HG03045 (cell line): ENCODE measurements at regions not wholly inside any gene's neighbourhood (a gene's known extent, or its start where the extent isn't known, plus 50 kb on each side); places are given as distances from the start of the nearest gene placed in this dataset.

Experiments used
- ATAC-seq: cut with Tn5 transposase; IDR thresholded peaks from one replicate; pipeline ENCODE4 v1.9.1; 2021; ENCODE audit warnings: mild to moderate bottlenecking, moderate library complexity; ENCODE audit not compliant: unreplicated experiment

DNA sequence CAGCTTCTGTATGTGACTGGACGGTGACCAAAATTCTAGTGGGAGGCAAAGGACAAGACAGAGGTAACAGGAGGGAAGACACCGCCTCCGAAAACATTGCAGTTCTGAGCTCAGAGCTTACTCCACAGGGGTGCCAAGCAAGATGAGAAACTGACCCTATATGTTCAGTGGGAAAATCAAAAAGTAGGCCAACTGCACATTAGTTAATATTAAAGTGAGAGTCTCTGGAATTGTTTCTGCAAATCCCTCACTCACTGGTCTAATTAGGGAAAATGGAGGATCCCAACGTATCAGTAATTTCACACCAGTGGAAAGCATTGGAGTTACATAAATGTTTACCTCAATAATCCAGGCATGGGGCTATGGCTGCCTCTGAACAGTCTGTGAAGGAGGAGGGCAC lies 313.3 kb upstream of the KCNH8 start:
- no peak for ATAC-seq

DNA sequence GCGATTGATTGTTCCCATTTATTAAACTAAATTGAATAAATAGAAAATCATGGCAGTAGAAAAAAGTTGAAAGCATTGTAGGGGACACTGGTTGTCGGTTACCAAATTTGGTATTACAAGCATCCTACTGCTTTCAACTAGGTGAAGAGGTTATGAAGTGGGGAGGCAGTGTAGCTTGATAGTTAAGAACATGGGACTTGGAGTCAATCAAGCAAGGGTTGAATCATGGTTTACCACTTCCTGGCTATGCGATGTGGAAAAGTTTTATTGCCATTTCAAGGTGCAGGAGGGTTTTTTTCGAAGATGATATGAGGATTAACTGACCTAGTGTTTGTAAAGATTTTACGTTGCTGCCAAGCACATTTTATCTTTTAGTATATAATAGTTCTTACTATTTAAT lies 318.2 kb upstream of the KCNH8 start:
- ATAC-seq: no peak

GRCh38 chr3:18828637-18829036 lies 319.7 kb upstream of the KCNH8 start:
- ATAC-seq: no peak

DNA sequence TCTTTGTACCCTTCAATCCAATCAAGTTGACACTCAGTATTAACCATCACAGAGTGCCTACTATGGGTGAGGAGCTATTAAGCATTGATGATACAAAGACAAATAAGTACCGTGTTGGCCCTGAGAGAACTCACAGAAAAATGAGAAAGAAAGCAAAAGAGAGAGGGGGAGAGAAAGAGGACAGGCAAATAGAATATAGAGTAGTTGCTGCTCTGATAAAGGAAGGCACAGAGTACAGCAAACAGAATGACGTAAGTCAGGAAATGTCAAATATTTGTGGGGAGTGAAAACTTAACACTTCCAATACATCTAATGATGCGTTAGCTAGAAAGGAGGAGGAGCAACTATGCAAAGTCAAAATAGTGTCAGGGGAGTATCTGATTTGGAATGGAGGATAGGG lies 320.6 kb upstream of the KCNH8 start:
- ATAC-seq: no peak

- ATAC-seq: no peak
Observed at GRCh38 chr3:18825665-18826064, 322.6 kb upstream of the KCNH8 start.

DNA sequence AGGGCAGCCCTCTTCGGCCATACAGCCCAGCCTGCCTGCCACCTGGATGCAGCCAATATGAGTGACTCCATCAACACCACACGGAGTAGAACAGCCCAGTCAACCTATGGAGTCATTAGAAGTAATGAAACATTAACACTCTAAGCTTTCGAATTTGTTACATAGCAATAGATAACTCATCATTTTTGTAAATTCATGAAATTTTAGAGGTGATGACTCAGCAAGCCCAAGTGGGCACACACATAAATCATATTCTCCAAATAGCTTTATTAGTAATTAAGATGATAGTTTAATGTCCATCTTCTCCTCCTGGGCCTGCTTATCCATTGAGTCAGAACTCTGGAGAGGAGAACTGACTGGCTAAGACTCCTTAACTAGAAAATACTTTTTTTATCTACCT lies 335.0 kb upstream of the KCNH8 start:
- no peak for ATAC-seq

- no peak for ATAC-seq
Observed at GRCh38 chr3:18812316-18812715, 336.0 kb upstream of the KCNH8 start.

- no peak for ATAC-seq
Observed at GRCh38 chr3:18810306-18810661, 338.0 kb upstream of the KCNH8 start.

GRCh38 chr3:18809640-18810305 lies 338.5 kb upstream of the KCNH8 start:
- ATAC-seq: no peak

GRCh38 chr3:18808429-18808828 lies 339.9 kb upstream of the KCNH8 start:
- ATAC-seq: no peak

DNA sequence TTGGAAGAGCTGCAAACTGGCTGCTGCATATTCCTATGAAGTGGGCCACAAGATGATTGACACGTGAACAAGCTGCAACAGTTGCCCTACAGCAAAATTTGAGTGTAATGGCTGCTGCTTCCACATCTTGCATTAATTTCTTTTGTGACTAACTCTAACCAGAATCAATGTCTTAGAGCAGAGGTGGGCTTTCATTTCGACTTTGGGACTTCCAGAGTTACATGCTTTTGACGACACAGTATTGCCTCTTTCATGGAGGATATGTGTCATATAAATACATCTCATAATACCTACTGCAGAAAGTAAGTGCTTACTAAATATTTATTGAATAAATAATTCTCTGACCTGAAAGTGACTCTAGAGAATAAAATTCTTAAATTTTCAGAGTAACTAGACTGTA lies 340.7 kb upstream of the KCNH8 start:
- no peak for ATAC-seq

GRCh38 chr3:18806633-18807032 lies 341.7 kb upstream of the KCNH8 start:
- ATAC-seq: no peak

DNA sequence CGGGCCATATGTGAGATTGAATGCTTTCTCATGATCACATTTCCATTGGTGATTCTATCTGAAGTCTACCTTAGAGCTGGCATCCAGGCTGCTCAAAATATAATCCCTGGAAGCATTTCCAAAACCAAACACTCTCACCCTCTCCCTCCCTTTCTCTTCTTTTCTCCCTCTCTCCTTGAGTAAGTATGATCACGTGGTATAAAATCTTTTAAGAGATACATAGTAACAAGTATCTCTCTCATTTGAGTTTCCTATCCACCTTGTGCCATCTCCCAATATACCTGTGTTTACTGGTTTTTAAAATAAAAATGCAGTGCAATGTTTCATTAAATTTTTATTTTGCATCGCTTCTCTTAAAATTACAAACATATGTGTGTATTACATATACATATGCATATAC lies 350.9 kb upstream of the KCNH8 start:
- no peak for ATAC-seq

- no peak for ATAC-seq
Observed at GRCh38 chr3:18795078-18795477, 353.2 kb upstream of the KCNH8 start.

DNA sequence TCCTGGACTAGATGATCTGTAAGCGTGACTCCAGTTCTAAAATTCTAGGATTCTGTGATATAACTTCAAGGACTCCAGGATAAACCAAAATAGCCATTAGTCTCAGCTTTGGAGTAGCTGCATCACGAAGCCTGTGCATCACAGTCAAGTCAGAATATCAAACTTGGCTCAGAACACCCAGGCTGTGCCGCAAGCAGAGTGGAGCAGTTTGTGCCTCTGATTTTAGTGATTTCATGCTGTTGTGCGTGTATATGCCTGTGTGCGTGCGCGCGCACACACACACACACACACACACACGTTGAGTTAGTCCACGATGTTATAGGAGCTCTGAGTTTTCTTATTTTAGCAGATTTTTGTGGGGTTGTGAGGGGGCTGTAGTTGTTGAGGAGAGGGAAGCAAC lies 356.6 kb upstream of the KCNH8 start:
- ATAC-seq: no peak

GRCh38 chr3:18791182-18791581 lies 357.1 kb upstream of the KCNH8 start:
- no peak for ATAC-seq

DNA sequence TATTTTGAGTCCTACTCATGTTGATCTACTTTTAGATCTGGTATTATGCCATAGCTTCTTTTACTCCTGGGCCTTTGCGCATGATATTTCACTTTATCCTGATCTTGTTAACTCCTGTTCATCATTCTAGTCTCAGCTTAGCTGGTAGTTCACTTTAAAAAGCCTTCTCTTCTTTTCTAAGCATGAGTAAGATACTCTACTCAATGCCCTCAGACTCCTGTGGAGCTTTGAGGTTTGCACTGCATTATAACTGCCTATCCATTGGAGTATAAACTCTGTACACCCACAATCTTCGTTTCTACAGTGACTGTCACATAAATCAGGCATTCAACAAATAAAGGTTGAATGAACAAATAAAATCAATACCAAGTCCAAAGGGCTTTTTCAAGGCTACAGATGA lies 357.9 kb upstream of the KCNH8 start:
- ATAC-seq: no peak

GRCh38 chr3:18789734-18790133 lies 358.6 kb upstream of the KCNH8 start:
- no peak for ATAC-seq

GRCh38 chr3:18787441-18787840 lies 360.9 kb upstream of the KCNH8 start:
- no peak for ATAC-seq

DNA sequence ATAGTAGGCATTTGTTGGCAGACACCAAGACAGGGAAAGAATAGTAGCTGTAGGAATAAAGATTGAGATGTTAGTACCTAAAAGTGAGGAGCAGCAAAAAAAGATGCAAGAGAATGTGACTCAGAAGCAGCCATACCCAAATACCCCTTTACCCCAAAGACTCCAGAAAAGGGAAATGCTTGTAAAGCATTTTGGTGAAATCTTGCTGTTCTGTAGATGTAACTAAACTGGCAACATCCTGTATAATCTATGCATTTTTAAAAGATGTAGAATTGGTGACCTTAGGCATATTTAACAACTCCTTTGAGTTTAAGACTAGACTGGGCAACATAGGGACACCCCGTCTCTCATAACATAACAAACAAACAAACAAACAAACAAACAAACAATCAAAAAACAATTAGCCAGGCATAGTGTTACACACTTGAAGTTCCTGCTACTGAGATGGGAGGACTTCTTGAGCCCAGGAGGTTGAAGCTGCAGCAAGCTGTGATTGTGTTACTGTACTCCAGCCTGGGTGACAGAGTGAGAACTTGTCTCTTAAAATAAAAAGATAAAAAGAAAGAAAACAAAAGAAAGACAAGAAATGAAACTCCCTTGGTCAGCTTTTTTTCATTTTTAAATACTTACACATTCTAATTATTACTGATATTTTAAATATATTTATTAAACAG lies 361.5 kb upstream of the KCNH8 start:
- ATAC-seq: no peak

- no peak for ATAC-seq
Observed at GRCh38 chr3:18782191-18782590, 357.1 kb upstream of the SATB1 start.

- no peak for ATAC-seq
Observed at GRCh38 chr3:18780959-18781358, 355.8 kb upstream of the SATB1 start.

DNA sequence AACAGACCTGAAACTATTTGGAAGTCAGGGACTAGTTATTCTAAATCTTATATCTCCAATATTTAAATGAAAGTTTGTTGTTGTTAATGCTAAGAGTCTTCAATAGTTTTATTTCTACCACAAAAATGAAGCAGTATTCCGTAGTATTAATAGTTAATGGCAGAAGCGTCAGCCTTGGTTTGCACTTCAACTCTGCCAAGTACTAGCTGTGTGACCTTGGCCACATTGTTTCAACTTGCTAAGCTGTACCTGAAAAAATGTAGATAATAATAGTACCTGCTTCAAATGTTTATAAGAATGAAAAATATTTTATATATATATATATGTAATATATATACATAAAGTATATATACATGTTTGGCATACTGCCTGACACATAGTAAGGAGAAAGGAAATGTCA lies 354.6 kb upstream of the SATB1 start:
- no peak for ATAC-seq
